HG02588 (cell line): ENCODE measurements at regions not wholly inside any gene's neighbourhood (a gene's known extent, or its start where the extent isn't known, plus 50 kb on each side); places are given as distances from the start of the nearest gene placed in this dataset.
"Not testable (repeated sequence)": the region's sequence is repeated elsewhere in the genome, so short reads cannot be mapped to it uniquely, and the experiment has no call there.

ENCODE experiments used
- ATAC-seq: cut with Tn5 transposase; IDR thresholded peaks from one replicate; pipeline ENCODE4 v1.9.1; 2021; ENCODE audit warnings: mild to moderate bottlenecking, moderate library complexity; ENCODE audit not compliant: unreplicated experiment

DNA sequence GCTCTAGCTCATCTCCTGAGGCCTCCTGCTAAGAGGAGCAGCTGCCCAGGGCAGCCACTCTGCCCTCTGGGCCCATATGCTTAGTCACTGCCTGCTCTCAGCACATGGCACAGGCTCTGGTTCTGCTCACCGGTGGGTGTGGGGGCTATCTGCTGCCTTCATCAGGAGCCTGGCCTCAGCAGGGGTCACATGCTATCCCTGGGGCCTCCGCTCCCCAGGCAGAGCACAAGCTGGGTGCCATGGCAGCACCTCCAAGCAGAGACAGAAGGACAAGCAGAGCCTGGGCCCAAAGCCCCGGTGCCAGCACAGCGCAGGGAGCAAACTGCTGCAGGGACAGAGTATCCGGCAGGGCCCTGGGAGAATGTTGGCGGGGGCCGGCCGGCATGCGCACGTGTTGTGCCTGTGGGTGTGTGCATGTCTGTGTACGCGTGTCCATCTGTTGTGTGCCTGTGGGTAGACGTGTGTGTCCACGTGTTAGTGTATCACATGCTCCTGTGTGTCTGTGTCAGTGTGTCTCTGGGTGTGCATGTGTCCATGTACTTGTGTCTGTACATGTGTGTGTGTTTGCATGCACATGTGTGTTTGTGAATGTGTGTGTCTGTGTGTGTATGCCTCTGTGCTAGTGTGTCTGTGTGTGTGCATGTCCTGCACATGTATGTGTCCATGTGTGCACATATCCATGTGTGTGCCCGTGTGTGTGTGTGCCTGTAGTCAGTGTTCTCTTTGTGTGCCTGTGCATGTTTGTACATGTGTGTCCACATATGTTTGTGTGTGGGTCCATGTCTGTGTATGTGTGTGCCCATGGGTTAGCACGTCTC, 326.9 kb downstream of the TMEM121 start:
- no peak for ATAC-seq

DNA sequence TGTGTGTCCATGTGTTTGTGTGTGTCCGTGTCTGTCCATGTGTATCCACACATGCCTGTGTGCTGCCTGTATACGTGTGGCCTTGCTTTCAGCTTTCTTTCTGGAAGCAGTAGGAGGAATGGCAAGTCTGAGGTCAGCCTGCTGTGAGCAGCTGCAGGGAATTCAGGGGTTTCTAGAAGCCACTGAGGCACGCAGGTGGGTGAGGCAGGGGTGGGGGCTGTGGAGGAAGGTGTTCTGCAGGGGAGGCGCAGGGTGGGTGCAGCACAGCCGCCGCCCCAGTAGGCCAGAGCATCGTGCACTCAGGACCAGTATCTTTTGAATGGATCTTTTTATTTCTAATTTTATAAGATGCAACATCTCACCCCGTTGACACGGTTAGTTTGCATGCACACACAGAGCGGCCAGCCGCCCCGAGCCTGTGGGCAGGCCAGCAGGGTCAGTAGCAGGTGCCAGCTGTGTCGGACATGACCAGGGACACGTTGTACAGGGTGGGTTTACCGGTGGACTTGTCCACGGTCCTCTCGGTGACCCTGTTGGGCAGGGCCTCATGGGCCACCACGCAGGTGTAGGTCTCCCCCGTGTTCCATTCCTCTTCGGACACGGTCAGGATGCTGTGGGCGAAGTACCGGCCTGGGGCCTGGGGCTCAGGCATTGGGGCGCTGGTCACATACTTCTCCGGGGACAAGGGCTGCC, 327.7 kb downstream of the TMEM121 start:
- no peak for ATAC-seq

DNA sequence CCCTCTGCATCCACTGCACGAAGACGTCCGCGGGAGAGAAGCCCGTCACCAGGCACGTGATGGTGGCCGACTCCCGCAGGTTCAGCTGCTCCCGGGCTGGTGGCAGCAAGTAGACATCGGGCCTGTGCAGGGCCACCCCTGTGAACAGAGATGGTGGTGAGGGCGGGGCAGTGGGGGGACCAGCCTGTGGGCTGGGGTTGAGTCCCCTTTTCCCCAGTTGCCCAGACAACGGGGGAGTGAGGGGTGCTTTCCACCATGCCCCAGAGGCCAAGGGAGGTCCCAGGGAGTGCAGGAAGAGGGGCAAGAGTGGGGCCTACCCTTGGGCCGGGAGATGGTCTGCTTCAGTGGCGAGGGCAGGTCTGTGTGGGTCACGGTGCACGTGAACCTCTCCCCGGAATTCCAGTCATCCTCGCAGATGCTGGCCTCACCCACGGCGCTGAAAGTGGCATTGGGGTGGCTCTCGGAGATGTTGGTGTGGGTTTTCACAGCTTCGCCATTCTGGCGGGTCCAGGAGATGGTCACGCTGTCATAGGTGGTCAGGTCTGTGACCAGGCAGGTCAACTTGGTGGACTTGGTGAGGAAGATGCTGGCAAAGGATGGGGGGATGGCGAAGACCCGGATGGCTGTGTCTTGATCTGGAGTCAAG, 328.3 kb downstream of the TMEM121 start:
- ATAC-seq = no peak

DNA sequence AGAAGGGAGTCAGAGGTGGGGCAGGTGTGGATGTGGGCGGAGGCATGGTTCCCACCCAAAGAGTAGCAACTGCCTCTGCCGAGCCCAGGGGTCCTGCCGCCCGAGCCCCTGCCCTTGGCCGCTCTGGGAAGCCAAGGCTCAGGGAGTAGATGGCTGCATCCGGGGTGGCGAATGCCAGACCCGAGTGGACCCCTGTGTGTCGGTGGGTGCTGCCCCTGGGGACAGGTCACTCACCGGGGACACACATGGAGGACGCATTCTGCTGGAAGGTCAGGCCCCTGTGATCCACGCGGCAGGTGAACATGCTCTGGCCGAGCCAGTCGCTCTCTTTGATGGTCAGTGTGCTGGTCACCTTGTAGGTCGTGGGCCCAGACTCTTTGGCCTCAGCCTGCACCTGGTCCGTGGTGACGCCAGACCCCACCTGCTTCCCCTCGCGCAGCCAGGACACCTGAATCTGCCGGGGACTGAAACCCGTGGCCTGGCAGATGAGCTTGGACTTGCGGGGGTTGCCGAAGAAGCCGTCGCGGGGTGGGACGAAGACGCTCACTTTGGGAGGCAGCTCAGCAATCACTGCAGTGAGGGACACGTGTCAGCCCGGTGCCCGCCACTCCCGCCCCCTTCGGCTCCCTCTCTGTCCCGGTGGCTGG, 329.0 kb downstream of the TMEM121 start:
- ATAC-seq = no peak

DNA sequence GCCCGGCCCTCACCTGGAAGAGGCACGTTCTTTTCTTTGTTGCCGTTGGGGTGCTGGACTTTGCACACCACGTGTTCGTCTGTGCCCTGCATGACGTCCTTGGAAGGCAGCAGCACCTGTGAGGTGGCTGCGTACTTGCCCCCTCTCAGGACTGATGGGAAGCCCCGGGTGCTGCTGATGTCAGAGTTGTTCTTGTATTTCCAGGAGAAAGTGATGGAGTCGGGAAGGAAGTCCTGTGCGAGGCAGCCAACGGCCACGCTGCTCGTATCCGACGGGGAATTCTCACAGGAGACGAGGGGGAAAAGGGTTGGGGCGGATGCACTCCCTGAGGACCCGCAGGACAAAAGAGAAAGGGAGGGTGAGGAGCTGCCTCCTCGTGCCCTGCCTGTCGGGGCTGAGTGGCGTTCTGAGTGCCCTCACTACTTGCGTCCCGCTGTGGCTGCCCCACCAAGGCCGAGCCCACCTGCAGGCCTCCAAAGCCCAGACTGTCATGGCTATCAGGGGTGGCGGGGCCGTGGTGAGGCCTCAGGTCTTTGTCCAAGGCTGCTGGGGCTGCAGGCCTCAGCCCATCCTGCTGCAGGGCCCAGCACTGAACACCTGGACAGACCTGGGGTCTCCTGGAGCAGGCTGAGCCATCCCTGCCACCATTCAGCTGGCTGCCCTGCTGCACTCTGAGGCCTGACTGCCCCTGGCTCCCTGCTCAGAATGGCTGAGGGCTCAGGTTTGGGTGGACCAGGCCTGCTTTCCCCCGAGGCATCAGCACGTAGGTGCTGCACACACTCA, 329.7 kb downstream of the TMEM121 start:
- no peak for ATAC-seq

DNA sequence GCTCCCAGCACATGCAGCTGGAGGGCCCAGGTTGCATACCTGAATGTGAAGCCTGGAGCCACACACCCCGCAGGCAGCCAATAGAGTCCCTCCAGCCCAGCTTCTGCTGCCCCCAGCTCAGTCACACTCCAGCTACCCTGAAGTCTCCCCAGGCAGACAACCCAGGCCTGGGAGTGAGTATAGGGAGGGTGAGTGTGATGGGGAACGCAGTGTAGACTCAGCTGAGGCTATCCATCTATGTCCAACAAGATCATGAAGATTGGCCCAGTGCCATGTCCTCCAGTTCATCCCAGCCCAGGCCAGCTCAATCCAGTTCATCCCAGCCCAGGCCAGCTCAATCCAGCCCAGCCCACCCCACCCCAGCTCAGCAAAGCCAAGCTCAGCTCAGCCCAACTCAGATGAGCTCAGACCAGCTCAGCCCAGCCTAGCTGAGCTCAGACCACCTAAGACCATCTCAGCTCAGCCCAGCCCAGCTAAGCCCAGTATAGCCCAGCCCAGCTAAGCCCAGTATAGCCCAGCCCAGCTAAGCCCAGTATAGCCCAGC, 330.4 kb downstream of the TMEM121 start:
- no peak for ATAC-seq

DNA sequence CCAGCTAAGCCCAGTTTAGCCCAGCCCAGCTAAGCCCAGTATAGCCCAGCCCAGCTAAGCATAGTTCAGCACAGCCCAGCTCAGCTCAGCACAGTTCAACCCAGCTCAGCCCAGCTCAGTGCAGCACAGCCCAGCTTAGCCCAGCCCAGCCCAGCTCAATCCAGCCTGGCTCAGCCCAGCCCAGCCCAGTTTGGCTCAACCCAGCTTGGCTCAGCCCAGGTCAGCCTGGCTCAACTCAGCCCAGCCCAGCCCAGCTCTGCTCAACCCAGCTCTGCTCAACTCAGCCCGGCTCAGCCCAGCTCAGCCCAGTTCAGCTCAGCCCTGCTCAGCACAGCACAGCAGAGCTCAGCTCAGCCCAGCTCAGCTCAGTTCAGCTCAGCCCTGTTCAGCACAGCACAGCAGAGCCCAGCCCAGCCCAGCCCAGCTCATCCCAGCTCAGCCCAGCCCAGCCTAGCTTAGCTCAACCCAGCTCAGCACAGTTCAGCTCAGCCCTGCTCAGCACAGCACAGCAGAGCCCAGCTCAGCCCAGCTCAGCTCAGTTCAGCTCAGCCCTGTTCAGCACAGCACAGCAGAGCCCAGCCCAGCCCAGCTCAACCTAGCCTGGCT, 330.9 kb downstream of the TMEM121 start:
- no peak for ATAC-seq

DNA sequence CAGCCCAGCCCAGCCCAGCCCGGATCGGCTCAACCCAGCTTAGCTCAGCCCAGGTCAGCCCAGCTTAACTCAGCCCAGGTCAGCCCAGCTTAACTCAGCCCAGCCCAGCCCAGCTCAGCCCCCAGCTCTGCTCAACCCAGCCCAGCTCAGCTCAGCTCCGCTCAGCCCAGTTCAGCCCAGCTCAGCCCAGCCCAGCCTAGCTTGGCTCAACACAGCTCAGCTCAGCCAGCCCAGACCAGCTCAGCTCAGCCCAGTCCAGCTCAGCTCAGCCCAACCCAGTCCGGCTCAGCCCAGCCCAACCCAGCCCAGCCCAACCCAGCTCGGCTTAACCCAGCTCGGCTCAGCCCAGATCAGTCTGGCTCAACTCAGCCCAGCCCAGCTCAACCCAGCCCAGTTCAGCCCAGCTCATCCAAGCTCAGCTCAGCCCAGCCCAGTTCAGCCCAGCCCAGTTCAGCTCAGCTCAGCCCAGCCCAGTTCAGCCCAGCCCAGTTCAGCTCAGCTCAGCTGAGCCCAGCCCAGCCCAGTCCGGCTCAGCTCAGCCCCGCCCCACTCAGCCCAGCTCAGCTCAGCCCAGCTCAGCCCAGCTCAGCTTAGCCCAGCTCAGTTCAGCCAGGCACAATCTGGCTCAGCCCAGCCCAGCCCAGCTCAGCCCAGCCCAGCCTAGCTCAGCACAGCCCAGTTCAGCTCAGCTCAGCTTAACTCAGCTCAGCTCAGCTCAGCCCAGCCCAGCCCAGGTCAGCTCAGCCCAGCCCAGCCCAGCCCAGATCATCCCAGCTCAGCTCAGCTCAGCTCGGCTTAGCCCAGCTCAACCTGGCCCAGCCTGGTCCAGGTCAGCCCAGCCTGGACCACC, 331.7 kb downstream of the TMEM121 start:
- ATAC-seq = no peak

DNA sequence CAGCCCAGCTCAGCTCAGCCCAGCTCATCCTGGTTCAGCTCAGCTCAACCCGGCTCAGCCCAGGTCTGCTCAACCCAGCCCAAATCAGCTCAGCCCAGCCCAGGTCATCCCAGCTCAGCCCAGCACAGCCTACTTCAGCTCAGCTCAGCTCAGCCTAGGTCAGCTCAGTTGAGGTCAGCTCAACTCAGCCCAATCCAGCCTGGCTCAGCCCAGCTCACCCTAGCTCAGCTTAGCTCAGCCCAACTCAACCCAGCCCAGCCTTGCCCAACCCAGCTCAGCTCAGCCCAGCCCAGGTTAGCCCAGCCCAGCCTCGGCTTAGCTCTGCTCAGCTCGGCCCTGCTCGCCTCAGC, 332.3 kb downstream of the TMEM121 start:
- ATAC-seq = no peak

DNA sequence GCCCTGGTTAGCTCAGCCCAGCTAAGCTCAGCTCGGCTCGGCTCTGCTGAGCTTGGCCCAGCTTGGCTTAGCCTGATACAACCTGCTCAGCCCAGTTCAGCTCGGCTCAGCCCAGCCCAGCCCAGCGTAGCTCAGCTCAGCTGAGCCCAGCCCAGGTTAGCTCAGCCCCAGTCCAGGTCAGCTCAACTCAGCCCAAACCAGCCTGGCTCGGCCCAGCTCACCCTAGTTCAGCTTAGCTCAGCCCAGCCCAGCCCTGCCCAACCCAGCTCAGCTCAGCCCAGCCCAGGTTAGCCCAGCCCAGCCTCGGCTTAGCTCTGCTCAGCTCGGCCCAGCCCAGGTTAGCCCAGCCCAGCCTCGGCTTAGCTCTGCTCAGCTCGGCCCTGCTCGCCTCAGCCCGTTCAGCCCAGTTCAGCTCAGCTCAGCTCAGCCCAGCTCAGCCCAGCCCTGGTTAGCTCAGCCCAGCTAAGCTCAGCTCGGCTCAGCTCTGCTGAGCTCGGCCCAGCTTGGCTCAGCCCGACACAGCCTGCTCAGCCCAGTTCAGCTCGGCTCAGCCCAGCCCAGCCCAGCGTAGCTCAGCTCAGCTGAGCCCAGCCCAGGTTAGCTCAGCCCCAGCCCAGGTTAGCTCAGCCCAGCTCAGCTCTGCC, 332.8 kb downstream of the TMEM121 start:
- ATAC-seq = not testable (repeated sequence)

DNA sequence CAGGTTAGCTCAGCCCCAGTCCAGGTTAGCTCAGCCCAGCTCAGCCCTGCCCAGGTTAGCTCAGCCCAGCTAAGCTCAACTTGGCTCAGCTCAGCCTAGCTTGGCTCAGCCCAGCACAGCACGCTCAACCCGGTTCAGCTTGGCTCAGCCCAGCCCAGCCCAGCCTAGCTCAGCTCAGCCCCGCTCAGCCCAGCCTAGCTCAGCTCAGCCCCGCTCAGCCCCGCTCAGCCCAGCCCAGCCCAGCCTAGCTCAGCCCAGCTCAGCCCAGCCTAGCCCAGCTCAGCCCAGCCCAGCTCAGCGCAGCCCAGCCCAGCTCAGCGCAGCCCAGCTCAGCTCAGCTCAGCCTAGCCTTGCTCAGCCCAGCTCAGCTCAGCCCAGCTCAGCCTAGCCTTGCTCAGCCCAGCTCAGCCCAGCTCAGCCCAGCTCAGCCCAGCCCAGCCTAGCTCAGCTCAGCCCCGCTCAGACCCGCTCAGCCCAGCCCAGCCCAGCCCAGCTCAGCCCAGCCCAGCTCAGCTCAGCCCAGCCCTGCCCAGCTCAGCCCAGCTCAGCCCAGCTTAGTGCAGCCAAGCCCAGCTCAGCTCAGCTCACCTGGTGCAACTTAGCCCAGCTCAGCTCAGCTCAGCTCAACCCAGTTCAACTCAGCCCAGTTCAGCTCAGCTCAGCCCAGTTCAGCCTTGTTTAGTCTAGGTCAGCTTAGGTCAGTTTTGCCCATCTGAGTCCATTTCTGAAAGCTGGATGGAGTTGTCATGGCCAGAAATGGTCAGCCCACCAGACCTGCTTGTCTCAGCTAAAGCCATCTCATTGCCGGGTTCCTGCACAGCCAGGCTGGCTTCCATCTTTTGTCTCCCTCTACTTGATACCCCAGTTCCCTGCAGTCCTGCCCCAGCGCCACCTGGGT, 333.6 kb downstream of the TMEM121 start:
- no peak for ATAC-seq

DNA sequence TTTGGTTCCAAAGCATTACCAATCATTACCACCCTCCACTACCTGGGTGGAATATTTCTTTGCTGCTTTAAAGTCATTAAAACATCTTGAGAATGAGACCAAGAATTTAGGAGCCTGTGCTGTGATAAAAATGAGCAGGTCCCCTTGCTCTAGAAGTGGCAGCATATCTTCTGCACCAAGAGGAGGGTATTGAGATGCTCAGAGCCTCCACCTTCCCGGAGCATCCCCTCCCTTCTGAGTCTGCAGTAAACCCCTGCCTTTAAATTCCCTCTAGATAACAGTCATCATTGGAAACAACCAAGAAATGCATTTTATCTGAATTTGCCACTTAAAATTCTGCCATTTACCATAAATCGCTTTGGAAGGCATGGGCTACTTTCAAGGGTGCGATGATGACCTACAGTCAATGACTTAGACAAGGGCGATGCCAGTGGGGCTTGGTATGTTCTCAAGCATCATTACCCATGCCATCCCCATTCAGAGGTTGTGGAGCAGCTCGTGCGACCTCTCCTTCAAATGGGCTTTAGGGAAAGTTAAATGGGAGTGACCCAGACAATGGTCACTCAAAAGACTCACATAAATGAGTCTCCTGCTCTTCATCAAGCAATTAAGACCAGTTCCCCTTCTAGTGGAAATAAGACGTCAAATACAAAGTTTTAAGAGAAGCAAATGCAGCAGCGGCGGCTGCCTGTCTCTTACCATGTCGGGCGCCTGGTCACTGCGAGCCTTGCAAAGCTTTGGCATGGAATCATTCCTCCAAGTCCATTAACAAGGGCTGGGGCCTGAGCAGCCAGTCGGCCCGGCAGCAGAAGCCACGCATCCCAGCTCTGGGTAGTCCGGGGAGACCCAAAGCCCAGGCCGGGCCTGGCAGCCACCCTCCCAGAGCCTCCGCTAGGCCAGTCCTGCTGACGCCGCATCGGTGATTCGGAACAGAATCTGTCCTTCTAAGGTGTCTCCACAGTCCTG, 334.5 kb downstream of the TMEM121 start:
- no peak for ATAC-seq

DNA sequence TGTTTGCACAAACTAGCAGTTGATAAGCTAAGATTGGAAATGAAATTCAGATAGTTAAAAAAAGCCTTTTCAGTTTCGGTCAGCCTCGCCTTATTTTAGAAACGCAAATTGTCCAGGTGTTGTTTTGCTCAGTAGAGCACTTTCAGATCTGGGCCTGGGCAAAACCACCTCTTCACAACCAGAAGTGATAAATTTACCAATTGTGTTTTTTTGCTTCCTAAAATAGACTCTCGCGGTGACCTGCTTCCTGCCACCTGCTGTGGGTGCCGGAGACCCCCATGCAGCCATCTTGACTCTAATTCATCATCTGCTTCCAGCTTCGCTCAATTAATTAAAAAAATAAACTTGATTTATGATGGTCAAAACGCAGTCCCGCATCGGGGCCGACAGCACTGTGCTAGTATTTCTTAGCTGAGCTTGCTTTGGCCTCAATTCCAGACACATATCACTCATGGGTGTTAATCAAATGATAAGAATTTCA, 335.6 kb downstream of the TMEM121 start:
- peak; percentile 39 for ATAC-seq

DNA sequence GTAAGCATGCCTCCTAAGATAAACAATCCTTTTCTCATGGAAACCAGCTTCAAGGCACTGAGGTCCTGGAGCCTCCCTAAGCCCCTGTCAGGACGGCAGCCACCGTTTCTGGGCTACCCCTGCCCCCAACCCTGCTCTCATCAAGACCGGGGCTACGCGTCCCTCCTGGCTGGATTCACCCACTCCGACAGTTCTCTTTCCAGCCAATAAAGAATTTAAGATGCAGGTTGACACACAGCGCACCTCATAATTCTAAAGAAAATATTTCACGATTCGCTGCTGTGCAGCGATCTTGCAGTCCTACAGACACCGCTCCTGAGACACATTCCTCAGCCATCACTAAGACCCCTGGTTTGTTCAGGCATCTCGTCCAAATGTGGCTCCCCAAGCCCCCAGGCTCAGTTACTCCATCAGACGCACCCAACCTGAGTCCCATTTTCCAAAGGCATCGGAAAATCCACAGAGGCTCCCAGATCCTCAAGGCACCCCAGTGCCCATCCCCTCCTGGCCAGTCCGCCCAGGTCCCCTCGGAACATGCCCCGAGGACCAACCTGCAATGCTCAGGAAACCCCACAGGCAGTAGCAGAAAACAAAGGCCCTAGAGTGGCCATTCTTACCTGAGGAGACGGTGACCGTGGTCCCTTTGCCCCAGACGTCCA, 336.3 kb downstream of the TMEM121 start:
- ATAC-seq = no peak

DNA sequence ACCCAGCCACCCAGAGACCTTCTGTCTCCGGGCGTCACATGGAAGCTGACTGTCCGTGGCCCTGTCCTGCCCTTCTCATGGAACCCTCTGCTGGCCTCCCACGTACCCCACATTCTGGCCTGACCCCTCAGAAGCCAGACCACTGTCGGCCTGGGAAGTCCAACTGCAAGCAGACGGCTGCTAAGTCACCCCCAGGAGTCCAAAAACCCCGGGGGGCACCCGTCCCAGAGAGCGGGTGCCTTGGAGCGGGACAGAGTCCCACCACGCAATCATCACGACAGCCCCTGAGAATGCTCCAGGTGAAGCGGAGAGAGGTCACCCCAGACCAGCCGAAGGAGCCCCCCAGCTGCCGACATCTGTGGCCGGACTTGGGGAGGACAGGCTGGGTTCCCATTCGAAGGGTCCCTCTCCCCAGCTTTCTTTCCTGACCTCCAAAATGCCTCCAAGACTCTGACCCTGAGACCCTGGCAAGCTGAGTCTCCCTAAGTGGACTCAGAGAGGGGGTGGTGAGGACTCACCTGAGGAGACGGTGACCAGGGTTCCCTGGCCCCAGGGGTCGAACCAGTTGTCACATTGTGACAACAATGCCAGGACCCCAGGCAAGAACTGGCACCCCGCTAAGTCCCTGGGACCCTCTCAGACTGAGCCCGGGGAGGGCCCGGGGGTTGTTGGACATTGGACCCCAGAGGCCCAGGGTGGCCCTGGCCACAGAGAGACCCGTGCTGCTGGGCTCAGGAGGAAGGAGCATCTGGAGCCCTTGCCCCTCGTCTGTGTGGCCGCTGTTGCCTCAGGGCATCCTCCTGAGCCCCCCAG, 337.1 kb downstream of the TMEM121 start:
- ATAC-seq = no peak
